Gastroesophageal sphincter (tissue), 4 donors: ENCODE measurements at regions not wholly inside any gene's neighbourhood (a gene's known extent, or its start where the extent isn't known, plus 50 kb on each side); places are given as distances from the start of the nearest gene placed in this dataset.

Experiments
- ATAC-seq: fragments of 150-250 bp; one replicate; pipeline ENCODE4 v1.9.1; 2016; ENCODE audit warnings: mild to moderate bottlenecking, moderate library complexity
- H3K27ac ChIP-seq, 4 donors: fragments of 200-600 bp; sonication (generic) in 3 of 4; 1 replicate in 3 of 4; 2 replicates in 1 of 4; pipeline ENCODE4 v1.5.1; 2016 to 2019
- H3K27me3 ChIP-seq: fragments of 200-600 bp; sonication (generic); one replicate; pipeline ENCODE4 v1.5.1; 2019
- H3K36me3 ChIP-seq, 2 donors: fragments of 200-600 bp; sonication (generic); one replicate each; pipeline ENCODE4 v1.5.1; 2019; ENCODE audit warnings: control low read depth in 1 of 2
- H3K4me1 ChIP-seq, 3 donors: fragments of 200-600 bp; sonication (generic); 1 replicate in 2 of 3; 2 replicates in 1 of 3; pipeline ENCODE4 v1.5.1; 2016 to 2019; ENCODE audit warnings: control low read depth in 2 of 3
- H3K4me3 ChIP-seq, 2 donors: fragments of 200-600 bp; sonication (generic); one replicate each; pipeline ENCODE4 v1.5.1; 2019; ENCODE audit warnings: mild to moderate bottlenecking in 1 of 2, moderate library complexity in 1 of 2
- H3K9me3 ChIP-seq, 3 donors: fragments of 200-600 bp; sonication (generic); one replicate each; pipeline ENCODE4 v1.5.1; 2017 to 2019; ENCODE audit warnings: control low read depth in 2 of 3
- CTCF ChIP-seq, 4 experiments: fragments of 200-600 bp in 2 of 4; fragments of 450-650 bp in 2 of 4; sonication (generic) in 1 of 4; IDR thresholded peaks; one replicate each; pipeline ENCODE4 v1.5.1; 2017 to 2019; ENCODE audit warnings: antibody characterized with exemption in 4 of 4, mild to moderate bottlenecking in 2 of 4, moderate library complexity in 2 of 4
- EP300 ChIP-seq: sonication (generic); formaldehyde crosslinking; IDR thresholded peaks from one replicate; pipeline ENCODE4 v1.6.1; 2017; ENCODE audit warnings: antibody characterized with exemption, mild to moderate bottlenecking
- POLR2A ChIP-seq, 2 donors: fragments of 450-650 bp; IDR thresholded peaks; one replicate each; pipeline ENCODE4 v1.6.1; 2017; ENCODE audit warnings: antibody characterized with exemption in 2 of 2, mild to moderate bottlenecking in 2 of 2, moderate library complexity in 1 of 2
- POLR2AphosphoS5 ChIP-seq: sonication (generic); formaldehyde crosslinking; IDR thresholded peaks from one replicate; pipeline ENCODE4 v1.6.1; 2017; ENCODE audit warnings: antibody characterized with exemption
- WGBS, 2 donors: methylation state at CpG; one replicate each; pipeline ENCODE4 v1.1.5; 2018; ENCODE audit warnings: low coverage in 1 of 2; 5-methylcytosine and 5-hydroxymethylcytosine counted together

GRCh38 chr6:74651948-74652842 lies 553.7 kb downstream of the COL12A1 start:
- Histone ChIP-seq H3K36me3 (no peaks in the 10 kb centered on the region), H3K27ac (no peak overlapping the region), H3K27me3 (no peaks in the 10 kb centered on the region), H3K9me3 (no peaks in the 10 kb centered on the region), H3K4me3 (no peak overlapping the region), H3K4me1 (no peaks in the 10 kb centered on the region)
- no peak for ATAC-seq
- no peak for TF ChIP-seq CTCF (IDR thresholded peaks at IDR 0.05)
- no peak for TF ChIP-seq POLR2A (IDR thresholded peaks at IDR 0.05)
- no peak for TF ChIP-seq POLR2AphosphoS5
- no peak for TF ChIP-seq EP300
- 78% methylated on average over 5 of the region's 5 CpGs for WGBS, 2 donors

GRCh38 chr6:74650668-74651067 lies 555.2 kb downstream of the COL12A1 start:
- WGBS, 2 donors, result 93 to 100% methylated on average over 2 to 3 of the region's 3 CpGs

GRCh38 chr6:74646461-74646860 lies 559.4 kb downstream of the COL12A1 start:
- no peak for ATAC-seq
- no CpG with 5 or more reads among the region's 1 CpG for WGBS, 2 donors
- TF ChIP-seq POLR2AphosphoS5, result no peak
- TF ChIP-seq EP300, result no peak
- TF ChIP-seq POLR2A (IDR thresholded peaks at IDR 0.05), result no peak
- no peak for TF ChIP-seq CTCF (IDR thresholded peaks at IDR 0.05)

More at GRCh38 chr6:74650668-74651067, 555.2 kb downstream of the COL12A1 start:
- no peak overlapping the region for H3K27ac ChIP-seq
- H3K9me3 ChIP-seq, result no peaks in the 10 kb centered on the region
- no peaks in the 10 kb centered on the region for H3K4me1 ChIP-seq
- TF ChIP-seq EP300, result no peak
- no peak for TF ChIP-seq POLR2AphosphoS5
- no peak for TF ChIP-seq POLR2A (IDR thresholded peaks at IDR 0.05)
- no peak for TF ChIP-seq CTCF (IDR thresholded peaks at IDR 0.05)
- no peak overlapping the region for H3K4me3 ChIP-seq
- H3K27me3 ChIP-seq, result no peaks in the 10 kb centered on the region
- no peak for ATAC-seq
- no peaks in the 10 kb centered on the region for H3K36me3 ChIP-seq

GRCh38 chr6:74645108-74645849 lies 560.6 kb downstream of the COL12A1 start:
- 75 to 88% methylated on average over 6 of the region's 6 CpGs for WGBS, 2 donors
- no peaks in the 10 kb centered on the region for H3K27me3 ChIP-seq
- H3K9me3 ChIP-seq, result no peaks in the 10 kb centered on the region
- TF ChIP-seq CTCF (IDR thresholded peaks at IDR 0.05) (no peak), EP300 (no peak), POLR2AphosphoS5 (no peak), POLR2A (IDR thresholded peaks at IDR 0.05) (no peak)
- H3K27ac ChIP-seq, result no peak overlapping the region
- H3K4me3 ChIP-seq, result no peak overlapping the region
- no peaks in the 10 kb centered on the region for H3K36me3 ChIP-seq
- no peaks in the 10 kb centered on the region for H3K4me1 ChIP-seq
- no peak for ATAC-seq

More at GRCh38 chr6:74646461-74646860, 559.4 kb downstream of the COL12A1 start:
- Histone ChIP-seq H3K9me3 (no peaks in the 10 kb centered on the region), H3K36me3 (no peaks in the 10 kb centered on the region), H3K27ac (no peak overlapping the region), H3K27me3 (no peaks in the 10 kb centered on the region), H3K4me1 (no peaks in the 10 kb centered on the region), H3K4me3 (no peak overlapping the region)
